PC-3 (cell line): ENCODE measurements at regions not wholly inside any gene's neighbourhood (a gene's known extent, or its start where the extent isn't known, plus 50 kb on each side); places are given as distances from the start of the nearest gene placed in this dataset.
"Not testable (repeated sequence)": the region's sequence is repeated elsewhere in the genome, so short reads cannot be mapped to it uniquely, and the experiment has no call there.

Experiments
- ATAC-seq: fragments of 200-7000 bp; cut with Tn5 transposase; 2 replicates; pipeline ENCODE4 v1.9.1; 2020; ENCODE audit warnings: mild to moderate bottlenecking, moderate library complexity
- BruUV-seq: library from RNA; stranded (reverse); fragments of 400-500 nt; replicated peaks from 2 replicates; lab custom pipeline; 2021; lab: Mats Ljungman, UMichigan
- CTCF ChIA-PET: fragments of 300-600 bp; sonication (Branson Sonifier 250); formaldehyde crosslinking; loops from one replicate; lab custom pipeline; 2022; ENCODE audit warnings: antibody characterized with exemption; lab: Charles Lee
- POLR2A ChIA-PET: fragments of 300-600 bp; sonication (Branson Sonifier 250); formaldehyde crosslinking; loops from one replicate; lab custom pipeline; 2022; ENCODE audit warnings: antibody characterized with exemption; ENCODE audit not compliant: unreplicated experiment; lab: Charles Lee
- DNase-seq: peaks from one replicate; pipeline ENCODE4 v3.0.0-alpha.2; 2015
- H2AFZ ChIP-seq: fragments of 300-600 bp; sonication (generic); 2 replicates; pipeline ENCODE4 v1.6.0; 2016; ENCODE audit warnings: antibody characterized with exemption, low read length
- H3F3A ChIP-seq: fragments of 300-600 bp; sonication (generic); one replicate; pipeline ENCODE4 v1.6.0; 2017; ENCODE audit warnings: antibody characterized with exemption, low read length, control low read depth, mild to moderate bottlenecking; ENCODE audit not compliant: unreplicated experiment
- H3K27ac ChIP-seq: fragments of 300-600 bp; sonication (generic); 2 replicates; pipeline ENCODE4 v1.5.1; 2016; ENCODE audit warnings: mild to moderate bottlenecking, low read length
- H3K27me3 ChIP-seq: fragments of 300-600 bp; sonication (generic); 2 replicates; pipeline ENCODE4 v1.6.1; 2016; ENCODE audit warnings: low read length, mixed read lengths
- H3K36me3 ChIP-seq: fragments of 300-600 bp; sonication (generic); 2 replicates; pipeline ENCODE4 v1.6.1; 2016; ENCODE audit warnings: low read depth, mixed run types, low read length, mixed read lengths
- H3K4me1 ChIP-seq: fragments of 300-600 bp; sonication (generic); 2 replicates; pipeline ENCODE4 v1.5.1; 2016; ENCODE audit warnings: low read length; ENCODE audit not compliant: insufficient read depth
- H3K4me2 ChIP-seq: fragments of 300-600 bp; sonication (generic); 2 replicates; pipeline ENCODE4 v1.6.0; 2016; ENCODE audit warnings: low read length
- H3K4me3 ChIP-seq: fragments of 300-600 bp; sonication (generic); 2 replicates; pipeline ENCODE4 v1.5.1; 2016; ENCODE audit warnings: mild to moderate bottlenecking, low read length, mixed read lengths
- H3K79me2 ChIP-seq: fragments of 300-600 bp; sonication (generic); 2 replicates; pipeline ENCODE4 v1.6.1; 2017; ENCODE audit warnings: low read length, mixed read lengths
- H3K9ac ChIP-seq: fragments of 300-600 bp; sonication (generic); 2 replicates; pipeline ENCODE4 v1.6.0; 2016; ENCODE audit warnings: mild to moderate bottlenecking, low read length
- H3K9me2 ChIP-seq: fragments of 300-600 bp; sonication (generic); replicated peaks from 2 replicates; pipeline ENCODE4 v1.6.1; 2016; ENCODE audit warnings: mixed run types, low read length, mixed read lengths
- H3K9me3 ChIP-seq: fragments of 300-600 bp; sonication (generic); 2 replicates; pipeline ENCODE4 v1.6.1; 2016; ENCODE audit warnings: low read length, mixed read lengths
- H4K20me1 ChIP-seq: fragments of 300-600 bp; sonication (generic); 2 replicates; pipeline ENCODE4 v1.6.1; 2016; ENCODE audit warnings: low read length, mixed read lengths
- CTCF ChIP-seq: fragments of 300-600 bp; sonication (generic); conservative IDR thresholded peaks from 2 replicates; pipeline ENCODE4 v1.5.1; 2017; ENCODE audit warnings: antibody characterized with exemption, low read depth, mild to moderate bottlenecking, low read length
- EZH2 ChIP-seq: fragments of 300-600 bp; sonication (generic); IDR thresholded peaks from one replicate; pipeline ENCODE4 v1.6.1; 2017; ENCODE audit warnings: antibody characterized with exemption, mild to moderate bottlenecking, low read length; ENCODE audit not compliant: unreplicated experiment
- EZH2phosphoT487 ChIP-seq: fragments of 300-600 bp; sonication (generic); IDR thresholded peaks from 2 replicates; pipeline ENCODE4 v1.6.1; 2018; ENCODE audit warnings: mild to moderate bottlenecking, antibody characterized with exemption, low read length, borderline replicate concordance
- intact Hi-C: fragments of 100-400 bp; cut with micrococcal nuclease; formaldehyde crosslinking; loops from 2 replicates; pipeline ENCODE4 v1.9.0; 2023

- no peak overlapping the region for H3K9ac ChIP-seq
- BruUV-seq, result no TSS peak
- no peak overlapping the region for H3K27ac ChIP-seq
- no peak overlapping the region for H2AFZ ChIP-seq
- ATAC-seq (no peak), DNase-seq (no peak)
- no peaks in the 10 kb centered on the region for H3K4me1 ChIP-seq
- H3K9me3 ChIP-seq, result peaks cover 12% of the 10 kb centered on the region; the same call in 1 of the 2 replicates
- H3K27me3 ChIP-seq, result no peaks in the 10 kb centered on the region
- TF ChIP-seq CTCF, result no peak
- no peak for TF ChIP-seq EZH2
- H3K36me3 ChIP-seq, result no peaks in the 10 kb centered on the region
- ChIA-PET POLR2A (no interaction called here), CTCF (no interaction called here)
- no peak overlapping the region for H3K4me3 ChIP-seq
- no peak overlapping the region for H3K4me2 ChIP-seq
- no peaks in the 10 kb centered on the region for H3K79me2 ChIP-seq
- no peaks in the 10 kb centered on the region for H3K9me2 ChIP-seq
- intact Hi-C loops, result no loop called here
- no peaks in the 10 kb centered on the region for H3F3A ChIP-seq
- H4K20me1 ChIP-seq, result no peaks in the 10 kb centered on the region
Measured at GRCh38 chr14:83714151-83714550, 1815.8 kb upstream of the FLRT2 start.

DNA sequence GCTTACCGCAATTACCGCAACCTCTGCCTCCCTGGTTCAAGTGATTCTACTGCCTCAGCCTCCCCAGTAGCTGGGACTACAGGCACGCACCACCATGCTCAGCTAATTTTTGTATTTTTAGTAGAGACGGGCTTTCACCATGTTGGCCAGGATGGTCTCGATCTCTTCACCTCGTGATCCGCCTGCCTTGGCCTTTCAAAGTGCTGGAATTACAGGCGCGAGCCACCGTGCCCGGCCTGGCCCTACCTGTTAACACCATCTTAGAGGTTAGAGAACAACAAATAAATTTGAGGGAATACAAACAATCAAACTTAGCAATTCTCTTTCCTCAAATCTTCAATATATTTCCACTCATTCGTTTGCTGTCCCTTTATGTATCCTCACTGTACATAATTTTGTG lies 1810.5 kb upstream of the FLRT2 start:
- H2AFZ ChIP-seq, H4K20me1 ChIP-seq, H3K27ac ChIP-seq, H3K4me3 ChIP-seq, H3F3A ChIP-seq, H3K4me2 ChIP-seq, DNase-seq, H3K9me2 ChIP-seq, H3K9me3 ChIP-seq, H3K27me3 ChIP-seq, H3K36me3 ChIP-seq, H3K4me1 ChIP-seq, ATAC-seq, CTCF ChIA-PET, H3K79me2 ChIP-seq, POLR2A ChIA-PET, BruUV-seq, intact Hi-C loops, H3K9ac ChIP-seq: not testable (repeated sequence)

GRCh38 chr14:83733670-83734069 lies 1796.3 kb upstream of the FLRT2 start:
- ChIA-PET POLR2A (no interaction called here), CTCF (no interaction called here)
- DNase-seq (no peak), ATAC-seq (no peak)
- H3K4me1 ChIP-seq, result no peaks in the 10 kb centered on the region
- no peak for TF ChIP-seq CTCF
- TF ChIP-seq EZH2phosphoT487, result no peak
- no peak for TF ChIP-seq EZH2
- intact Hi-C loops, result no loop called here
- H3F3A ChIP-seq, result no peaks in the 10 kb centered on the region
- no peaks in the 10 kb centered on the region for H3K9me2 ChIP-seq
- H3K27me3 ChIP-seq, result no peaks in the 10 kb centered on the region
- no peaks in the 10 kb centered on the region for H3K79me2 ChIP-seq
- no peak overlapping the region for H3K27ac ChIP-seq
- BruUV-seq, result no TSS peak
- H3K4me3 ChIP-seq, result no peak overlapping the region
- H3K9ac ChIP-seq, result no peak overlapping the region
- no peaks in the 10 kb centered on the region for H4K20me1 ChIP-seq
- no peaks in the 10 kb centered on the region for H3K36me3 ChIP-seq
- H2AFZ ChIP-seq, result no peak overlapping the region
- no peaks in the 10 kb centered on the region; the same call in 1 of the 2 replicates for H3K9me3 ChIP-seq
- no peak overlapping the region for H3K4me2 ChIP-seq
